MM.1S (cell line): ENCODE measurements at regions not wholly inside any gene's neighbourhood (a gene's known extent, or its start where the extent isn't known, plus 50 kb on each side); places are given as distances from the start of the nearest gene placed in this dataset.

Source experiments
- DNase-seq: peaks from one replicate; pipeline ENCODE4 v3.0.0-alpha.2; 2015
- H2AFZ ChIP-seq: fragments of 300-600 bp; sonication (generic); 2 replicates; pipeline ENCODE4 v1.6.0; 2016; ENCODE audit warnings: antibody characterized with exemption, low read length
- H3F3A ChIP-seq: fragments of 300-600 bp; sonication (generic); 2 replicates; pipeline ENCODE4 v1.6.1; 2016; ENCODE audit warnings: mild to moderate bottlenecking, antibody characterized with exemption, low read length, moderate library complexity, mixed read lengths; ENCODE audit not compliant: insufficient read depth
- H3K27ac ChIP-seq: fragments of 300-600 bp; sonication (generic); 2 replicates; pipeline ENCODE4 v1.5.1; 2016; ENCODE audit warnings: mild to moderate bottlenecking, low read length
- H3K27me3 ChIP-seq: fragments of 300-600 bp; sonication (generic); replicated peaks from 2 replicates; pipeline ENCODE4 v1.6.0; 2016; ENCODE audit warnings: low read length; ENCODE audit not compliant: insufficient read depth
- H3K36me3 ChIP-seq: fragments of 300-600 bp; sonication (generic); replicated peaks from 2 replicates; pipeline ENCODE4 v1.6.1; 2016; ENCODE audit warnings: mild to moderate bottlenecking, low read length, mixed read lengths; ENCODE audit not compliant: insufficient read depth
- H3K4me1 ChIP-seq: fragments of 300-600 bp; sonication (generic); 2 replicates; pipeline ENCODE4 v1.6.1; 2016; ENCODE audit warnings: low read length, mixed read lengths
- H3K4me2 ChIP-seq: fragments of 300-600 bp; sonication (generic); 2 replicates; pipeline ENCODE4 v1.6.0; 2016; ENCODE audit warnings: low read depth, low read length
- H3K4me3 ChIP-seq: fragments of 300-600 bp; sonication (generic); 2 replicates; pipeline ENCODE4 v1.5.1; 2016; ENCODE audit warnings: low read length, mixed read lengths
- H3K79me2 ChIP-seq: fragments of 300-600 bp; sonication (generic); 2 replicates; pipeline ENCODE4 v1.6.1; 2016; ENCODE audit warnings: mixed run types, low read length, mixed read lengths
- H3K9ac ChIP-seq: fragments of 300-600 bp; sonication (generic); 2 replicates; pipeline ENCODE4 v1.6.1; 2016; ENCODE audit warnings: low read length, mixed read lengths
- H3K9me2 ChIP-seq: fragments of 300-600 bp; sonication (generic); replicated peaks from 2 replicates; pipeline ENCODE4 v1.6.1; 2016; ENCODE audit warnings: mild to moderate bottlenecking, low read length, mixed read lengths; ENCODE audit not compliant: insufficient read depth
- H3K9me3 ChIP-seq: fragments of 300-600 bp; sonication (generic); replicated peaks from 2 replicates; pipeline ENCODE4 v1.6.1; 2016; ENCODE audit warnings: mild to moderate bottlenecking, low read length, mixed read lengths; ENCODE audit not compliant: insufficient read depth
- H4K20me1 ChIP-seq: fragments of 300-600 bp; sonication (generic); 2 replicates; pipeline ENCODE4 v1.6.1; 2016; ENCODE audit warnings: mild to moderate bottlenecking, low read length, moderate library complexity, mixed read lengths; ENCODE audit not compliant: insufficient read depth
- CTCF ChIP-seq: fragments of 300-600 bp; sonication (generic); IDR thresholded peaks from 2 replicates; pipeline ENCODE4 v1.5.1; 2016; ENCODE audit warnings: antibody characterized with exemption, low read length, mixed read lengths
- EZH2 ChIP-seq: fragments of 300-600 bp; sonication (generic); optimal IDR thresholded peaks from 2 replicates; pipeline ENCODE3; 2017; ENCODE audit warnings: low read depth, mild to moderate bottlenecking, antibody characterized with exemption, low read length, mixed read lengths
- EZH2phosphoT487 ChIP-seq: fragments of 300-600 bp; sonication (generic); IDR thresholded peaks from 2 replicates; pipeline ENCODE4 v1.6.1; 2018; ENCODE audit warnings: antibody characterized with exemption, low read length

GRCh38 chr6:17042422-17043147, 59.3 kb upstream of the STMND1 start:
- H3K4me3 ChIP-seq, result no peak overlapping the region

GRCh38 chr6:17039266-17039665, 62.6 kb upstream of the STMND1 start:
- Histone ChIP-seq H3K79me2 (no peaks in the 10 kb centered on the region), H3K9ac (no peak overlapping the region), H4K20me1 (no peaks in the 10 kb centered on the region), H2AFZ (no peak overlapping the region), H3K4me2 (no peak overlapping the region), H3F3A (no peaks in the 10 kb centered on the region), H3K27me3 (no peaks in the 10 kb centered on the region), H3K36me3 (no peaks in the 10 kb centered on the region), H3K9me3 (no peaks in the 10 kb centered on the region), H3K4me1 (no peaks in the 10 kb centered on the region), H3K27ac (no peak overlapping the region), H3K4me3 (no peak overlapping the region), H3K9me2 (no peaks in the 10 kb centered on the region)
- TF ChIP-seq EZH2, result no peak
- TF ChIP-seq CTCF, result no peak
- TF ChIP-seq EZH2phosphoT487, result no peak
- DNase-seq, result no peak

More at GRCh38 chr6:17042422-17043147, 59.3 kb upstream of the STMND1 start:
- no peaks in the 10 kb centered on the region for H3K36me3 ChIP-seq
- no peaks in the 10 kb centered on the region for H4K20me1 ChIP-seq
- no peak for DNase-seq
- H3K9me3 ChIP-seq, result no peaks in the 10 kb centered on the region
- no peaks in the 10 kb centered on the region for H3K4me1 ChIP-seq
- no peak overlapping the region for H3K9ac ChIP-seq
- no peaks in the 10 kb centered on the region for H3K27me3 ChIP-seq
- no peaks in the 10 kb centered on the region for H3K9me2 ChIP-seq
- TF ChIP-seq CTCF (no peak), EZH2 (no peak), EZH2phosphoT487 (no peak)
- no peak overlapping the region for H3K4me2 ChIP-seq
- H2AFZ ChIP-seq, result no peak overlapping the region
- no peaks in the 10 kb centered on the region for H3K79me2 ChIP-seq
- H3K27ac ChIP-seq, result no peak overlapping the region
- no peaks in the 10 kb centered on the region for H3F3A ChIP-seq

- TF ChIP-seq EZH2 (no peak), CTCF (no peak), EZH2phosphoT487 (no peak)
- H3K4me1 ChIP-seq, result no peaks in the 10 kb centered on the region
- no peak for DNase-seq
- H3K4me3 ChIP-seq, result no peak overlapping the region
- no peaks in the 10 kb centered on the region for H3K9me3 ChIP-seq
- H4K20me1 ChIP-seq, result no peaks in the 10 kb centered on the region
- H3F3A ChIP-seq, result no peaks in the 10 kb centered on the region
- H3K4me2 ChIP-seq, result no peak overlapping the region
- no peak overlapping the region for H2AFZ ChIP-seq
- H3K9me2 ChIP-seq, result no peaks in the 10 kb centered on the region
- H3K27ac ChIP-seq, result no peak overlapping the region
- H3K36me3 ChIP-seq, result no peaks in the 10 kb centered on the region
- no peaks in the 10 kb centered on the region for H3K79me2 ChIP-seq
- no peak overlapping the region for H3K9ac ChIP-seq
- no peaks in the 10 kb centered on the region for H3K27me3 ChIP-seq
Measured at GRCh38 chr6:17038316-17038715, 63.5 kb upstream of the STMND1 start.
